GM12891 (cell line): ENCODE measurements at regions not wholly inside any gene's neighbourhood (a gene's known extent, or its start where the extent isn't known, plus 50 kb on each side); places are given as distances from the start of the nearest gene placed in this dataset.

ENCODE experiments used
- POLR2A ChIP-seq: IDR thresholded peaks from 2 replicates; pipeline ENCODE4 v1.6.1; 2011; ENCODE audit warnings: low read depth, low read length, control low read depth
- POLR2AphosphoS5 ChIP-seq: IDR thresholded peaks from 2 replicates; pipeline ENCODE4 v1.6.1; 2011; ENCODE audit warnings: low read depth, low read length, control low read depth
- POU2F2 ChIP-seq: IDR thresholded peaks from 2 replicates; pipeline ENCODE4 v1.6.1; 2011; ENCODE audit warnings: low read depth, mild to moderate bottlenecking, control low read depth, low read length, moderate library complexity
- SPI1 ChIP-seq: IDR thresholded peaks from 2 replicates; pipeline ENCODE4 v1.6.1; 2011; ENCODE audit warnings: low read depth, low read length, control low read depth
- TAF1 ChIP-seq: IDR thresholded peaks from 2 replicates; pipeline ENCODE4 v1.6.1; 2011; ENCODE audit warnings: low read depth, low read length, control low read depth

GRCh38 chr4:31189938-31190337 lies 469.8 kb downstream of the PCDH7 start:
- no peak for TF ChIP-seq POLR2A
- no peak for TF ChIP-seq POLR2AphosphoS5
- TF ChIP-seq TAF1, result no peak
- no peak for TF ChIP-seq POU2F2
- TF ChIP-seq SPI1, result no peak
